ENCODE measurements at regions not wholly inside any gene's neighbourhood (a gene's known extent, or its start where the extent isn't known, plus 50 kb on each side); places are given as distances from the start of the nearest gene placed in this dataset.

DNA sequence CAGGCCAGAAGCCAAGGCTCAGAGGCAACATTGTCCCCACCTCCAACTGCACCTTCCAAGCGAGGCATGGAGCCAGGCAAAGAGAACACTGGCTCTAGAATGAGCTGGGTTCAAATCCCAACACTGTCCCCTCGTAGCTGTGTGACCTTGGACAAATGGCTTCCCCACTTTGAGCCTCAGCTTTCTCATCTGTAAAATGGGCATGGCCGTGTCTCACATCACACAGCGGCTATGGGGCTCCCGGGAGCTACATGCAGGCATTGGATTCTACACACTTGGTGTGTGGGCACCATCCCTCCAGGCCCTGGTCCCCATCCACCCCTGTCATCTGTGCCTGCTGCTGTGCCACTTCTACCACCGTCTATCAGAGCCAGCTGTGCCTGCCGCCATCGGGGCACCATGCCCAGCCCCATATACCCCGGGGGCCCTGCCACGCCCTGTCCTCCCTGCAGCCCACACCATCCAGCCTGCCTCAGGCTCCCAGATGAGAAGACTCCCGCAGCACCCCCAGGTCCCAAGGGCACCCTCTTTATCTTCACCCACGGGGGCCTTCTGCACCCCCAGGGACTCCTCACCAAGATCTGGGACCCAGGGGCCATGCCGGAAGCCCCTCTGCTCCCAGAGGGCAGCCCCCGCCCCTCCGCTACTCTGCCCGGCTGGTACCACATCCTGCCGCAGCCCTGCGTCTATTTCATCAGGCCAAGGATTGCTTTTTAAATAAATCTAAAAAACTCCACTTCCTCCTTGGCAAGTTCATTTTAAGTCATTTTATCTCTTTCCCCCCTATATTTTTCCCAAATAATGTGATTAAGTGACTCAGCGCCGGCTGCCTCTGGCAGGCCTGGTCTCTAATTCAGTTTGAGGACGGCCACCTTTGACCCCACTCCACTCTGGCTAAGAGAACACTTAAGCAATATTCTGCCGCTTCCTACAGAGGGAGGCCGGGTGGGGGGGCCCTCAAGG lies 107.8 kb upstream of the TARDBP start:
- in situ Hi-C loops (cut with HindIII; ENCODE audit: low pct_unique_long_range_greater_than_20kb, low sequenced_read_pairs), result no loop called here
- no peak for DNase-seq (ENCODE audit: low read depth)

DNA sequence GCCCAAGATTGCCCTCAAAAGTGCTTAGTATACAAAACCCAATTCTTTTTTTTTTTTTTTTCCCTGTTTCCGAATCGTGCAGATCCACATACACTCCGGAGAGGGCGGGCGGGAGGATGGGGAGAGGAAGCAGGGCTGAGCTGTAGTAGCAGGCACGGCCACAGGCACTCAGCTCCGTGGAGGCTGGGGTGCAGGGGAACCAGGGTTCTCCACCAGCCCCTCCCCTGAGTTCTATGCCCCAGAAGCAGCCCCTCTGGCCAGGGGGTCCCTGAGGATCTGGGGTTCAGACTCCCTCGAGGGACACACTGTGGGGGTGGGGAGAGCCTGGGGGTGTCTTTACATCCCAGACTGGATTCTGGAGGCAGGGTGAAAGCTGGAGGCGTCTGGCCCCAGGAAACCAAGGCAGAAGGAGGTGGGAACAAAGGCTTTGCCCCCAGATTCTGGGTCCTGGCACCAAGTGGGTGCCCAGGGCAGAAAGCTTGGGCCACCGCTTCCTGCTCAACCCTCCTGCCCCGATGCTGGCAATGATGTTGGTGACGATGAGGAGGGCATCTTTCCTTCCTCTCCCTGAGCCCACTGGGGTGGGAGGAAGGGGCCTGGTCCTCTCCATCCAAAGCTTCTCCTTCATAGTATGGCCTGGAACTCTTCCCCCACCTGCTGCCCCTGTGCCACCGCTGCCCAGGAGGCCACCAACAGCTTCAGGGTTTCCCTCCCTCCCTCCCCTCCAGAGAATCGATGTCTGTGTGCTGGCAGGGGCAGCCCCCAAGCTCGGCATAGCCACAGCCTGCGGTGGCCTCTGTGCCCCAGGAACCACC lies 106.4 kb upstream of the TARDBP start:
- DNase-seq (ENCODE audit: low read depth), result no peak
- in situ Hi-C loops (cut with HindIII; ENCODE audit: low pct_unique_long_range_greater_than_20kb, low sequenced_read_pairs), result no loop called here

DNA sequence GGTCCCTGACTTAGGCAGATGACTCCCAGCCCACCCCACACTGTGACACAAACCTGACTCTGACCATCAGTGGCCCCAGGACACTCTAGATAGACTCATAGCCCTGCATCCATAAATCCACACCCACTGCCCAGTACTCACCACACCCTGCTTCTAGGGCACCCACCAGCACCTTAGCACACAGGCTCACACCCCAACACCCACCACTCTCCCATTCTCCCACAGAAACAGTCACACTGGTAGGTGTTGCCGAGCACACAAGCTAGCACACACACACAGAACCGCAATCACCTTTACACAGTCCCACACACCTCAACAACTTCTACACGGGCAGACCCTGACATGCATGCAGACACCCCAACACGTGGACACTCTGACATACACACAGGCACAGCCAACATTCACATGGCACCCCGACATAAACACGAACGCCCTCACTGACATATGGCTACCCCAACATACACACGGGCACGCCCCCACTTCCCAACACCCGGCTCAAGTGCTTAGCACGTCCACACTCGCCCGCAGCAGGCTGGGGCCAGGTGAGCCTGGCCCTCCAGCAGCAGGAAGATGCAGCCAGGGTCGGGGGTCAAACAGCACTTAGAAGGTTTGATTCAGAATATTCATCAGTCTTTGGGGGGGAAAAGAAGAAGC lies 105.5 kb upstream of the TARDBP start:
- no peak for DNase-seq (ENCODE audit: low read depth)
- in situ Hi-C loops (cut with HindIII; ENCODE audit: low pct_unique_long_range_greater_than_20kb, low sequenced_read_pairs), result no loop called here

DNA sequence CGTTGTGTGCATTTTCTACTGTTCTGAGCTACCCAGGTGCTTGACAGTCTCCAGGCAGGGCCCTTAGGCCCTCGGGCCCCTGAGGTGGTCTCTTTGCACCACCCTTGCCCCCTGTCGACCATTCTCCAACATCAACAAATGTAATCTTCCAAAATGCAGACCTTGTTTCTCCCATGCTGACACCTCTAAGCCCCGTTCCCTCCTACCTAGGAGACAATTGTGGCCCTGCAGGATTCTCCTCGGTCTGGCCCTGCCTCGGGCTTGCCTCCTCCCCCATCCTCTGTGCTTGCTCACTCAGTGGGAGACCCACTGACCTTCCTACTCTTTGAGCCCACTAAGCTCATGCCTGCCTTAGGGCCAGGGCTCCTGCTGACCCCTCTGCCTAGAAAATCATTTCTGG lies 104.2 kb upstream of the TARDBP start:
- no peak for DNase-seq (ENCODE audit: low read depth)
- in situ Hi-C loops (cut with HindIII; ENCODE audit: low pct_unique_long_range_greater_than_20kb, low sequenced_read_pairs), result no loop called here

DNA sequence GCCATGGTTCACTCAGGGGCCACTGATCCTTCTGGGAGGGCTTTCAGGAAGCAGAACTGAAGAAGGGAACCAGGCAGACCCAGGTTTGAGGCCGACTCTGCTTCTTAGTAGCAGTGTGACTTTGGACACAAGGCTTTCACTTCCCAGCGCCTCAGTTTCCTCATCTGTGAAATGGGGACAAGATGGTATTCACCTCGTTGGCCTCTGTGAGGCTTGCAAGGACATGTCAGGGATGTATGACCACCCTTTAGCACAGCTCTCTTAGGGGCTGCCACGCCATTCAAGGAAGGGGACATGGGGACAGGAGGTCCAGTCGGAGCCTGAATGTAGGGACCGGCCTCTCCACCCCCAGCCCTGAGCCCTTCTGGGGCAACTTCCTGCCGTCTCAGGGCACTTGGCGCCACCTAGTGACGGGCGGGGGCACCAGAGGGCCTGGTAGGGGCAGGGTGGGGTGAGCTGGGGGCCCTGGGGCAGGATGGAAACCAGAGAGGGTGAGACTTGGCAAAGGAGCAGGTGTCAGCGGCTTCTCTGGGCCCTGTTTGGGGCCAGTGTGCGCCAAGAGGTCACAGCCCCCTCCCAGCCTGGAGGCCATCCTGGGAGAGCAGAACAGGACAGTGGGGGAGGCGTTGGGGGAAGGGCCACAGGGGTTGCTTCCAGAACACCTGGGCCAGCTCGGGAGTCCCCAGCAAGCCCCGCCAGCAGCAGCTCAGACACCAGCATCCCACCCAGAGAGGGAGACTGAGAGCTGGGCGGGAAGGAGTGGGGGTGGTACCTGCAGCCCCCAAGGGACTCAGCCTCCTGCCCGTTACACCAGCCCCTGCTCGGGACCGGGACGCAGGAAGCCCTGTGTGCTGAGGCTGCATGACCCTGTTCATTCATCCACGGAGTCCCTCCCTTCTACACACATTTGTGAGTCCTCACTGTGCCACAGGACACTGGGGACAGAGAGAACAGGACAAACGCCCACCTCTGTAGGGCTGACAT lies 102.5 kb upstream of the TARDBP start:
- in situ Hi-C loops (cut with HindIII; ENCODE audit: low pct_unique_long_range_greater_than_20kb, low sequenced_read_pairs), result no loop called here
- DNase-seq (ENCODE audit: low read depth), result no peak

DNA sequence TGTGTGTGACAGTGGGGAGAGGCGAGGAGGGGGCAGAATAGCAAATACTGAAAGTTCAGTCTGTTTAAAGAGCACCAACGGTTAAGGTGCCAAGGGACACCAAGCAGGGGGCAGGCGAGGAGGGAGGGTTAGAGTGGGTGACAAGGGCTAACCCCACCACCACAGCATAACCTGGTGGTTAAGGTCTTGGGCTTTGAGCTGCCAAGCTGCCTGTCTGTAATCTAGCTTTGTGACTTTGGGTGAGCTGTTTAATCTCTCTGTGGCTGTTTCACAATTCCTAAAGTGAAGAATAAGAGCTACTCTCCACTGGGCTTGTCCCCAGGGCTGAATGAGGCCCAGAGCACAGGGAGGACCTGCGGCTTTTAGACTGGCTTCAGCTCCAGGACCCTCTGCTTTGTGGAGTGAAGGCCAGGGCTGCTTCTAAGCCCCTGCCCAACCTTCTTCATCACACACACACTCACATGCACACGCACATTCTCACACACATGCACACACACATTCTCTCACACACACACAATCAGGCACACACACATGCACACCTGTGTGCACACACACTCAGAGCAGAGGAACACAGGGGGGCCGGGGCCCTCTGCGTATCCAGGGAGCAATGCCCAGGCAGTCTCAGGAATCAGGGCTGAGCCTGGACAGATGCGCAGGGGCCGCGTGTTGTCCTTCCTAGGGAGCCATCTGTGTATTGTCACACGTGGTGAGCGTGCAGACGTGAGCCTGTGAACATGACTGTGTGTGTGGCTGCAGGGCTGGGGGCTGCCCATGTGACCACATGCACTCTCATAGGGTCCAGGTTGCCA lies 101.6 kb upstream of the TARDBP start:
- in situ Hi-C loops (cut with HindIII; ENCODE audit: low pct_unique_long_range_greater_than_20kb, low sequenced_read_pairs), result no loop called here
- DNase-seq (ENCODE audit: low read depth), result no peak

DNA sequence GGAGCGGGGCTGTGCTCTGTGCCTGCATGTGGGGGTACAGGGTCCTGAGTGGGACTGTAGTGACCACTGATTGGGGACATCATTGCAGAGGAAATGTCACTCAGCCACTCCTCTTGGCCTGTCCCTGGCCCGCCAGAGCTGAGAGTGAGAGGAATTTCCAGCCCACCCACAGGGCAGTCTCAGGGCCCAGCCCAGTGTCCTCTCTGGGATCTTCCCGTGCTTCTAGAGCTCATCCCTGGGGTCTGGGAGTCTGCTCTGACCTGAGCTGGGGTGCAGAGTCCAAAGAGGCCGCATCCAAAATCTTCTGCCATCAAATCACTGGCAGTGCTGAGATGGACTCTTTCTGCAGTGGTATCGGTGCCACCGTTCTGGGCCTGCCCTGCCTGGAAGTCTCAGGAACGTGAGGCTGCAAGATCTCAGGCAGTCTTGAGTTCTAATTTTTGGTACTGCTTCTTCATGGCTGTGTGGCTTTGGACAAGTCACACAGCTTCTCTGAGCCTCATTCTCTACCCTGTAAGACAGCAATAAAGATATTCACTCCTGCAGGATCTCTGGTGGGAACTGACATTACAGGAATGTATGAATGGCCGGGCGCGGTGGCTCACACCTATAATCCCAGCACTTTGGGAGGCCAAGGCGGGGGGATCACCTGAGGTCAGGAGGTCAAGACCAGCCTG lies 100.8 kb upstream of the TARDBP start:
- in situ Hi-C loops (cut with HindIII; ENCODE audit: low pct_unique_long_range_greater_than_20kb, low sequenced_read_pairs), result no loop called here
- DNase-seq (ENCODE audit: low read depth), result no peak

DNA sequence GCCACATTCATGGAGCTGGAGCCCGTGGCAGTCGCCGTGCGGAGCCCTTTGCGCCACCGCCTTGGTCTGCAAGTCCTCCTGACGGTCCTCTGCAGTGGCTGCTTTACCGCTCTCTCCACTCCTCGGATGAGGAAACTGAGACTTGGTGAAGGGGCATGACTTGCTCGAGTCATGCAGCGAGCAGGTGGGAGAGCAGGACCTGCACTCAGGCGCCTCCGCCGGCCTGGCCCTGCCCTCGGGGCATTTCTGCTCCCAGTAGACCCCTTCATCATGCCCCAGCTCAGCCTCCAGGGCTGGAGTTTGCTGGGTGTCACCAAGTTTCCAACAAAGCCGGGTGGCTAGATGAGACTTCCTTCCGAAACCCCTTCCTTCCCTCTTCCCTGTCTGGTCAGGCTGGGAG lies 100.0 kb upstream of the TARDBP start:
- no peak for DNase-seq (ENCODE audit: low read depth)
- in situ Hi-C loops (cut with HindIII; ENCODE audit: low pct_unique_long_range_greater_than_20kb, low sequenced_read_pairs), result no loop called here

DNA sequence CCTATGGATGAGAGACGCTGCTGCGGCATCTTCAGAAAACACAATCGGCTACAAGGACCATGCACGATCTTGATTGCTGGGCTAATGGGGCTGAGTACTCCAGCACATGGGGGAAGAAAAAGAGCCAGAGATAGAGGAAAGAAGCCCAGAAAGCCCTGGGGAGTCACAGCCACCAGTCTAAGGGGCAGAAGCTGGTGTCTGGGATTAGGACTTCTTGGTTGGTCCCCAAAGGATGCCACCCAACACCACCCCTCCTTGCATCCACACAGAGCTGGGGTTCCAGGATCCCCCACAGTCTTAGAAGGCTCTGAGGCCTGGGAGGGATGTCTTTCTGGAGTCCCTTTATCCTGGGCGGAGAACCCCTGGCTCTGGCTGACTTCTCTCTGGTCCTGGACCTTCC lies 98.4 kb upstream of the TARDBP start:
- DNase-seq (ENCODE audit: low read depth), result no peak

DNA sequence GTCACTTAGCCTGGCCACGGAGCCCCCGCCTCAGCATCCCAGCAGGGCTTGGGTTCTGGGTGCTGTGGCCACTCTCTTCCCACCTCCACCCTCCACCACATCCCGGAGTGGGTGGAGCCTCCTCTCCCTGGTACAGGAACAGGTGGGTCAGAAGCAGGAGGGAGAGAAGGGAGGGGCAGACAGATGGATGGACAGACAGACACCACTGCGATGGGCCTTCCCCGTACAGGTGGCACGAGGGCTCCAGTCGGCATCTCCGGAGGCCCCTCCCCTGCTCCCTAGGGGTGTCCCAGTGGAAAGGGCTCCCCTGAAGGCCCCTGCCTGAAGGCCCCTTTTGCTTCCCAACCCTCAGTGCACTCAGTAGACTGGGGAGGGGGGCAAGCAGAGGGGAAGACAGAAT lies 96.9 kb upstream of the TARDBP start:
- in situ Hi-C loops (cut with HindIII; ENCODE audit: low pct_unique_long_range_greater_than_20kb, low sequenced_read_pairs), result no loop called here

More for the DNA sequence above, 98.4 kb upstream of the TARDBP start:
- in situ Hi-C loops (cut with HindIII; ENCODE audit: low pct_unique_long_range_greater_than_20kb, low sequenced_read_pairs), result no loop called here

DNA sequence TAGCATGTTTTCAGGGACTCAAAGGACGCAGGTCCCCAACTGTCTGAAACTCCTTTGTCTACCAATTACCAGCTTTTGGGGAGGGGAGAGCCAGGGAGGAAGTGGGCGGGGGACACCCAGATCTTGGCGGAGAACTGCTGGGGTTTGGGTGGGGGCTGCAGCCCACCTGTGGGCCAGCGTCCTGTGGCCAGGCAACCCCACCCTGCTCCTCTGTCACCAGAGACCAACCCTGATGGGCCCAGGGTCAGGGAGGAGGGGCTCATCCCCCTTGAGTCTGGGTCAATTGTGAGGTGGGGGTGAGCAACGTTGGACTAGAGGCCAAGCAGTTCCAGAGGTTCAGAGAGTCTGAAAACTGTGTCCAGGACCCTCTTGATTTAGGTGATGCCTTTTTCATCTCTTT lies 96.1 kb upstream of the TARDBP start:
- no peak for DNase-seq (ENCODE audit: low read depth)
- in situ Hi-C loops (cut with HindIII; ENCODE audit: low pct_unique_long_range_greater_than_20kb, low sequenced_read_pairs), result no loop called here

More for the DNA sequence above, 96.9 kb upstream of the TARDBP start:
- DNase-seq (ENCODE audit: low read depth), result no peak

DNA sequence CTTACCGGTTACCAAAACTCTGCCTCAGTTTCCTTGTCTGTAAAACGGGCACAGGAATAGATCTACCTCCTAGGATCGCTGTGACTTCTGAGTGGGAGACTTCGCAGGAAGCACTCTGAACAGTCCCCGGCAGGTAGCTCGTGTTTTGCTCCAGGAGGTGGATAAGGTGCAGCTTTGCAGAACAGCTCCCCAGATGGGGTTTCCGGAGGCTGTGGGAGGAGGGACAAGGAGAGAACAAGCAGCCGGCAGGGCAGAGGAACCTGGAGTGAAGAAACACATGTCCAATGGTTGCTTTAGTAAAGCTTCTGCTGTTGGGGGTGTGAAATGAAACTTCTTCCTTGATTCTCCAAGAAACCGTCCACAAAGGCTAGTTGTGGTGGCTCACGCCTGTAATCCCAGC lies 95.5 kb upstream of the TARDBP start:
- in situ Hi-C loops (cut with HindIII; ENCODE audit: low pct_unique_long_range_greater_than_20kb, low sequenced_read_pairs), result no loop called here
- DNase-seq (ENCODE audit: low read depth), result no peak

DNA sequence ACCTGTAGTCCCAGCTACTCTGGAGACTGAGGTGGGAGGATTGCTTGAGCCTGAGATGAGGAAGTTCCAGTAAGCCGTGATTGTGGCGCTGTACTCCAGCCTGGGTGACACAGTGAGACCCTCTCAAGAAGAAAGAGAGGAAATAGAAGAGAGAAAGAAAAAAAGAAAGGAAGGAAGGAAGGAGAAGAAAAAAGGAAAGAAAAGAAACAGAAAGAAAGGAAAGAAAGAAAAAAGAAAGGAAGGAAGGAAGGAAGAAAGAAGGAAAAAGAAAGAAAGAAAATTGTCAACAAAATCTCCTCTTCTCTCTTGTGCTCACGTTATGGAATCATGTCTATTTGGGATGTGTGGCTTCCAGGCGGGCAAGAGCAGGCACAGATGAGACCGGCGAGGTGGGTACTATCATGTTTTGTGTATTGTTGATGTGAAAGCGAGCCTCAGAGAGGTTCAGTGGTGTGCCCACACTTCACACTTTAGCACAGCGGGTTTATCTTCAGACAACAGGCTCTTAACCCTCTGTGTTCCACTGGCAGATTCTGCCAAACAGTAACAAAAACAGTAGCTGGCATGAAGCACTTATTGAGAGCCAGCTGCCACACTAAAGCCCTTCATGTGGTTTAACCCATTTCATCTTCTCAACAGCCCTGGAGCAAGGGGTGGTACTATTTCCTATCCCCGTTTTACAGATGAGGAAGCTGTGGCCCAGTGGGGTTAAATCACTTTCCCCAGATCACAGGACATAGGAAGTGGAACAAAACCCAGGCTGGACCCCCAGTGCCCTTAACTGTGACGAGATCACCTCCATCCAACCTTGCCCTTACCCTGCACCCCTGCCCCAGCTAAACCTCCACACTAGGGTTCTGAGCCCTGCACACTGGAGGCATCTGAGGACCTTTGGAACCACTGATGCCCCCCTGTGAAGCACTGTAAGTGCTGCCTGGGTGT lies 94.7 kb upstream of the TARDBP start:
- in situ Hi-C loops (cut with HindIII; ENCODE audit: low pct_unique_long_range_greater_than_20kb, low sequenced_read_pairs), result no loop called here
- no peak for DNase-seq (ENCODE audit: low read depth)

DNA sequence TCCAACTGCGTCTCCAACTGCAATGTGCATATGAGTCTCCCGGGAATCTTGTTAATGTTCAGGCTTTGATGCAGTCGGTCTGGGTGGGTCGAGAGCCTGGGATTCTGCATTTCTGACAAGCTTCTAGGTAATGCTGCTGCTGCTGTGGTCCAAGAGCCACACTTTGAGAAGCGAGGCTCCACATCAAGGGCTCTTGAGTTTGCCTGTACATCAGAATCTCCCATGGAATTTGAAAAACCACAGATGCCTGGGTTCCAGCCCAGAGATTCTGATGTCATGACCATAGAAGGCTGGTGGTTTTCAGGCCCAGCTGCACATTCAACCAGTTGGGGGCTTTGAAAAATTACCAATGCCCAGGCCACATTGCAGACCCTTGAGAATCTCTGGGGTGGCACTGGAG lies 93.9 kb upstream of the TARDBP start:
- DNase-seq (ENCODE audit: low read depth), result no peak
- in situ Hi-C loops (cut with HindIII; ENCODE audit: low pct_unique_long_range_greater_than_20kb, low sequenced_read_pairs), result no loop called here

DNA sequence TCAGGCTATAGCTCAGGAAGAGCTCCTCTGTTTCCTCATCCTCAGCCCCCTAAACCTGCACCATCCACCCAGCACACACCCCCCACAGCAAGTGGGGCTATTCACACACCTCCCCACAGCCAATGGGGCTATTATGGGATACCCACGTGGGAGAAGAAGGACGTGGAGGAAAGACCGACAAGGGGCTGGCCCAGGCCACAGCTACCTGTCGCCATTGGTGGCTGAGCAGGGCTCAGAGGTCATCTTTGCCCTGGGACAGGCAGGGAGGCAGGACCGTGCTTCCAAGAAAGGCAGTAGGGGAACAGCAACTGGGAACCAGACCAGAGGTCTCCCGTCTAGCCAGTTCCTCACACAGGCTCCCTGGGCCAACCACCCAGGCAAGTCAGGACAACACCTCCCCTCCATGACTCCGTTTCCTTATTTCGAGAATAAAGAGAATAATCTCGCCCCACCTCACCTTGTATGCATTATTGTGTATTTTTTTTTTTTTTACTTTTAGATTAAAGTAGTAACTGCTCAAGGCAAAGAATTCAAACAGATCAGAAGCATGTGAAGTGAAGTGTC lies 92.3 kb upstream of the TARDBP start:
- DNase-seq (ENCODE audit: low read depth), result no peak
- in situ Hi-C loops (cut with HindIII; ENCODE audit: low pct_unique_long_range_greater_than_20kb, low sequenced_read_pairs), result no loop called here

Data from Caki2 (cell line).